Coronary artery (tissue), 2 donors: ENCODE measurements at regions not wholly inside any gene's neighbourhood (a gene's known extent, or its start where the extent isn't known, plus 50 kb on each side); places are given as distances from the start of the nearest gene placed in this dataset.
"Not testable (repeated sequence)": the region's sequence is repeated elsewhere in the genome, so short reads cannot be mapped to it uniquely, and the experiment has no call there.

Experiments
- DNase-seq: peaks from one replicate; pipeline ENCODE4 v3.0.0-alpha.2; 2017; ENCODE audit warnings: low spot score
- H3K27ac ChIP-seq, 2 donors: fragments of 200-600 bp; sonication (generic); one replicate each; pipeline ENCODE4 v1.5.1; 2016 to 2019
- H3K4me3 ChIP-seq: fragments of 200-600 bp; sonication (generic); 2 replicates; pipeline ENCODE4 v1.5.1; 2016; ENCODE audit warnings: mild to moderate bottlenecking, moderate library complexity
- TF ChIP-seq, protein P1 (sequence below): fragments of 200-600 bp; sonication (generic); IDR thresholded peaks from one replicate; pipeline ENCODE4 v1.5.1; 2019; ENCODE audit warnings: antibody characterized with exemption

DNA sequence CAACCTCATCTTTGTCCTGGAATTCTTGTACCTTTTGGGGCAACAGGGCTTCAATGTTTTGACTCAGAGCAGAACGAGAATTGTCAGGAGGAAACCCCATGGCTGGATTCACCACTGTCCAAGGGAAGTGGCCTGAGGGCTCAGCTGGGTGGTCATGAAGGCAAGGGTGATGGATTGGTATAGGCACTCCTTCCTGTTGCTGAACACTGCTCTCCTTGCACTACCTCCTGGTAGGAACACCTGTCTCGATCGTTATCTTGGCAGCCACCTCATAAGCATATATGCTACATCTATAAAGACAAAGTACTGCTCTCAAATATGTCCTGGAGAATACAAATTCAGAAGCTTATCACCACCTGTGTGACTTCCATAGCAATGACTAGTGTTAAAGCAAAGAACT lies 79.8 kb downstream of the CCNG2 start:
- no peak for DNase-seq
- H3K27ac ChIP-seq: no peak overlapping the region
- TF ChIP-seq, protein P1, sequence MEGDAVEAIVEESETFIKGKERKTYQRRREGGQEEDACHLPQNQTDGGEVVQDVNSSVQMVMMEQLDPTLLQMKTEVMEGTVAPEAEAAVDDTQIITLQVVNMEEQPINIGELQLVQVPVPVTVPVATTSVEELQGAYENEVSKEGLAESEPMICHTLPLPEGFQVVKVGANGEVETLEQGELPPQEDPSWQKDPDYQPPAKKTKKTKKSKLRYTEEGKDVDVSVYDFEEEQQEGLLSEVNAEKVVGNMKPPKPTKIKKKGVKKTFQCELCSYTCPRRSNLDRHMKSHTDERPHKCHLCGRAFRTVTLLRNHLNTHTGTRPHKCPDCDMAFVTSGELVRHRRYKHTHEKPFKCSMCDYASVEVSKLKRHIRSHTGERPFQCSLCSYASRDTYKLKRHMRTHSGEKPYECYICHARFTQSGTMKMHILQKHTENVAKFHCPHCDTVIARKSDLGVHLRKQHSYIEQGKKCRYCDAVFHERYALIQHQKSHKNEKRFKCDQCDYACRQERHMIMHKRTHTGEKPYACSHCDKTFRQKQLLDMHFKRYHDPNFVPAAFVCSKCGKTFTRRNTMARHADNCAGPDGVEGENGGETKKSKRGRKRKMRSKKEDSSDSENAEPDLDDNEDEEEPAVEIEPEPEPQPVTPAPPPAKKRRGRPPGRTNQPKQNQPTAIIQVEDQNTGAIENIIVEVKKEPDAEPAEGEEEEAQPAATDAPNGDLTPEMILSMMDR: no peak
- H3K4me3 ChIP-seq: no peak overlapping the region

DNA sequence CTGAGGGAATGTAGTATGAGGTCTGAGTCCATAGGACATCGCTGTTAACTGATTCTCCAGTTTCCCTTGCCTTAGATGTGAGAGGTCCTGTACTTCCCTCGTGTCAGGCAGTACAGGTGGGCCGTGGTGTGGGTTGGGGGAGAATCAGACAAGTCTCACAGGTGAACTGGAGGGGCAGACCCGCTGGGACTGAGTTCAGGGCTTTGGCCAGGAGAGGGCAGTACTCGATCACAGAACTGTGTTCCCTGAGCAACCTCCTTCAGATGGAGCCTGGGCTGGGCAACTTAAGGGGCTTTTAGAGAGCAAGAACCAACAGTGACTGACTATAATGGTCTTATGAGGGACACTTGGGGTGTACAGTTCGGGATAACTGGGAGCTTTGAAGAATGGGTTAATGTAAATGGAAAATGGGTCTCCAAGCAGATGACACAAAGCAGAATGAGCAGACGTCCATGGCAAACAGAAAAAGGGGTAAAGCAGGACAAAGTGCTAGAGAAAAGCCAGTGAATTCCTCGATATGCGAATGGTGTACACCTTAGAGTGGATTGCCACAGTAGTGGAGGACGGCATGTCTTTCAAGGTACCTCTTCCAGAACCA lies 83.6 kb downstream of the CCNG2 start:
- TF ChIP-seq, protein P1: peak; percentile 24
- DNase-seq: no peak
- no peak overlapping the region for H3K4me3 ChIP-seq
- H3K27ac ChIP-seq: no peak overlapping the region

DNA sequence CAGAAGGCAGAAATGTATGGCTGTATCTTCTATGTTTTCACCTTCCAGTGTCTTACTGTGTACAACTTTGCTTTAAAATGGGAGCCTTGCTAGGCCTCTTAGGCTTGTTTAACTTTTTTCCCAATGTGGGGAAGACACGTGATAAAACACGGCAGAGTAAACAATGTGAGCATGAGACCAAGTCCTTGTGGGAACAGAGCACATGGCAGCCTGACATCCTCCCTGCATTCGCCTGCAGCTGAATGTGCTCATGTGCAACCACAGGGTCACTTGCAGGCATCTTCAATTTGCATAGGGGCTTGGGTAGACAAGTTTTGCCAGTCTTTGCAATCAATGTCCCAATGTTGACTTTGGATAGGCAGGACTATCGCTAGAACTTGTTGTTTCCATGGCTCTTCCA lies 91.8 kb downstream of the CCNG2 start:
- no peak for DNase-seq
- TF ChIP-seq, protein P1: no peak
- H3K27ac ChIP-seq: no peak overlapping the region
- H3K4me3 ChIP-seq: no peak overlapping the region

DNA sequence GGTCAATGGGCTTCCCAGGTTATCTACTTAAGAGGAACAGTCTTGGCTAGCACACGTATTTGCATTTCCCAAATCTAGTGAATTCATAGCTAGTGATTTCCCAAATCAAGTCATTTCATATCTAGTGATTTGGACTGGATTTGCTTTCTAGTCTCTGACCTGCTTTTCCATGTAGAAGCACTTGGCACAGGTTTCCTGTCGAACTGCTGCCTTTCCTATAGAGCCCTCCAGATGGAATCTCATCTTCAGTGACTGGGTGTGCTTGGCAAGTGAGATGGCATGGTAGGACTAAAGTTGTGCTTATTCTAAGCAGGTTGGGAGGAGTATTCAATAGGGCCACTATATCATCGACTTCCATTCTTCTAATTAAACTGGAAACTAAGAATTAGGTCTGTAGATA lies 94.7 kb downstream of the CCNG2 start:
- no peak overlapping the region for H3K27ac ChIP-seq
- TF ChIP-seq, protein P1: no peak

DNA sequence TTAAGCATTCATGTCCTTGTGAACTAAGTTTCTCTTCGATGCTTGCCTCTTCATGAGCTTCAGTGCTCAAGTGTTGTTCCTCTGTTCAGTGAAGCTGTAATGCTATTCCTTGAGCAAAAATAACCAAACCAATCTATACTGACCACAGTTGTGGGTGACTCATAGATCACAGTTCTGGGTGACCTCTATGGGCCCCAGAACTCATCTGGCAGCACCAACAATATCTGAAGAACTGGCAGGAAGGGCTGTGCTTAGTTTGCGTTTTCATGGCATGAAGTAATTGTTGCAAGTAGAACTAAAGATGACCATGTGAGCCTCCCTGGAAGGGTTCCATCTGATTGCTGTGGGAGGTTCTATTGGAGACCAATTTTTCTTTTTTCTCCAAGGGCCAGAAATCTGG lies 106.2 kb downstream of the CCNG2 start:
- TF ChIP-seq, protein P1: no peak
- Histone ChIP-seq H3K4me3 (no peak overlapping the region), H3K27ac (no peak overlapping the region)
- DNase-seq: no peak

More for the DNA sequence above, 94.7 kb downstream of the CCNG2 start:
- DNase-seq: no peak
- H3K4me3 ChIP-seq: no peak overlapping the region

DNA sequence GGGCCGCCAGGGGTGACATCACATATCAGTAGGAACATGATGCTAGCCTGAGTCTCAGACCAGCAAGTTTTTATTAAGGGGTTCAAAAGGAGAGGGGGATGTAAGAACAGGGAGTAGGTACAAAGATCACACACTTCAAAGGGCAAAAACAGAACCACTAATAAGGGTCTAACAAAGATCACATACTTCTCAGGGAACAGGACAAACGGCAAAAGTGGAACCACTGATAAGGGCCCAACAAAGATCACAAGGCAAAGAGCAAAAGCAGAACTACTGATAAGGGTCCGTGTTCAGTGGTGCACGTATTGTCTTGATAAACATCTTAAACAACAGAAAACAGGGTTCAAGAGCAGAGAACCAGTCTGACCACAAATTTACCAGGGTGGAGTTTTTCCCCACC lies 107.0 kb downstream of the CCNG2 start:
- not testable (repeated sequence) for DNase-seq, H3K4me3 ChIP-seq, H3K27ac ChIP-seq

DNA sequence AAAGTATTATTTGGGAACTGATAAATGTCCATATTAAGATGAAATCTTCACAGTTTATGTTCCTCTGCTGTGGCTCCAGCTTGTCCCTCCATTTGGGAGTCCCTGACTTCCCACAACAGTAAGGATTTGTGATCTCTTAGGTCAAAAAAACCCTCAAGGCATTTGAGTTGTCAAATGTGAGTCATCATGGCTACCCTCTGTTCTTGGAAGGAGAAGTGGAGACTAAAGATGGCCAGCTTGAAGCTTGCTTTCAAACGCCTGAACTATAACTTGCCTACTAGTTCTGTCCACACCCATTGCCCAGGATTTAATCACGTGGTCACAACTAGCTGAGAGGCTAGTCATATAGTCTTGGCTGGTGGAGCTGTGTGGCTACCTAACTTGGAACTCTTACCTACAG lies 107.8 kb downstream of the CCNG2 start:
- no peak overlapping the region for H3K4me3 ChIP-seq
- TF ChIP-seq, protein P1: no peak
- no peak for DNase-seq

DNA sequence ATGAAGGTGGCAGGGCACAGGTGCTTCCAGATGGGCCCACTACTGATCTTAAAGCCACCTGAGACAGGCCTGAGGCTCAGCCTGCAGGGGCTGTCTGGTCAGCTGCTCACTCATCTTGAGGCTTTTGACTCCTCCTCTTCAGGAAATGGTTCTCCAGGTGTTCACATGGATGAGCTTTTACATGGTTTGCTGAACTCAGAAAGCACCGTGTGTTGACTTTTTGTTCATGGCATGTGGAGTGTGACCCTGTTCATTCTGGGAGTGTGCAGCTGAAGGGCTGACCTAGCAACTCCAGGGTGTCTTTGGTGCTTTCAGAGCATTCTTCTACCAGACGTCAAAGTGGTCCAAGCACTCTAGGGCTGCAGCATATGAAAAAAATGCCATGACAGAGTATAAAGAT lies 111.1 kb downstream of the CCNG2 start:
- DNase-seq: no peak
- H3K27ac ChIP-seq: no peak overlapping the region
- H3K4me3 ChIP-seq: no peak overlapping the region
- TF ChIP-seq, protein P1: no peak

More for the DNA sequence above, 107.8 kb downstream of the CCNG2 start:
- no peak overlapping the region for H3K27ac ChIP-seq
